GM04504 (cell line): ENCODE measurements at regions not wholly inside any gene's neighbourhood (a gene's known extent, or its start where the extent isn't known, plus 50 kb on each side); places are given as distances from the start of the nearest gene placed in this dataset.
"Not testable (repeated sequence)": the region's sequence is repeated elsewhere in the genome, so short reads cannot be mapped to it uniquely, and the experiment has no call there.

Source experiments
- DNase-seq: peaks from one replicate; pipeline ENCODE4 v3.0.0-alpha.2; 2012; ENCODE audit warnings: low read depth

DNA sequence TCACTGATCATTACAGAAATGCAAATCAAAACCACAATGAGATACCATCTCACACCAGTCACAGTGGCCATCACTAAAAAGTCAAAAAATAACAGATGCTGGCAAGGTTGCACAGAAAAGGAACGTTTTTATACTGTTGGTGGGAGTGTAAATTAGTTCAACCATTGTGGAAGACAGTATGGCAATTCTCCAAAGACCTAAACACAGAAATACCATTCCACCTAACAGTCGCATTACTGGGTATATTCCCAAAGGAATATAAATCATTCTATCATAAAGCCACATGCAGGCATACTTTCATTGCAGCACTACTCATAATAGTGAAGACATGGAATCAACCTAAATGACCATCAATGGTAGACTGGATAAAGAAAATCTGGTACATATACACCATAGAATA is 83.2 kb upstream of the ARID5B start:
- not testable (repeated sequence) for DNase-seq

DNA sequence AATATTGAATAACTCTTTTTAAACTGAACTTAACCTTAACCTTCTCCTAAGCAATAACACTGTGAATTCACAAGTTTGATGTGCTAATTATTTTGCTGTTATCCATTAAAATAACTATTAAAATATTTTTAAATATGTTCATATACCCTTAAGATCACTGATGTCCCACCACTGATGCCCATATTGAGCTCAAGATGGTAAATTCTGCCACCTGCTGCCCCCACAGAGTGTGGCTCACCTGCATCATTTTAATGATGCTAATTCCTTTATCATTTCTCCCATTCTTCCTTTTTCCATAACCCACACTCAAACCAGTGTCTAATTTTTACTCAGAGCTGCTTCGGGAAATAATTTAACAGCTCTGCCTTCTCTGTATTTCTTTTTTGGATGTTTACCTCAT is 82.3 kb upstream of the ARID5B start:
- no peak for DNase-seq

DNA sequence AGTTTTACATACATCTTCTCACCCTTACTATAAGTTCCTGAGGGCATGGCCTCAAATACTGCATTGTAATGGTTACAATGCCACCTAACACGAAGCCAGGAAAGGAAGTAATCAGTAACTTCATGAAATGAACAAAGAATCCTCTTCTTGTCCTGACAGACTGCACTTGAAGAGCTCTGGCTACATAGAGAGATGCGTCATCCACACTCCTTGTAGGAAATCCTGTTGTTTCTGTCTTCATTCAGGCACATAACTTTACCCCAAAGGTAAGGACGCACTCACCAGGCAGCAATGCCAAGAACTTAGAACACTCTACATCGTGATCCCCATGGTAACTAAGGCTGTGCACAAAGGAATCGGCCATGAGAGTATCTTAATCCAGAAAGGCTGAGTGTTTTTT is 80.3 kb upstream of the ARID5B start:
- DNase-seq: no peak

DNA sequence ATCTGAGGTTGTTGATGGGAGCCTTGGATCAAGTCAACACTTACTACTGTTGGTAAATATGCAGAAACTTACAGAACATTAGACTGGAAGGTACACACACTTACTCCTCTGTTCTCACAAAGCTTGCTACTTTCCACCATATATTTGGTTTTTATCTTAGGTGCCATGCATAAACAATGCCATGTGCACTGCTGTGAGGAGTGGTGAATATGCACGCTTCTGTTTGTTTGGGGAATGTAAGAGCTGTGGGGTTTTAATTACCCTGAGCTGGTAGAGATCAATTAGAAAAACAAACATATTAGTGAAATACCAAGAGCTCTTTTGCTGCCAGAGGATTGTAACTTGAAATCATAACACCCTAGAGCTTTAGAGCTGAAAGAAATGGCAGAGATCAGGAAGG is 79.8 kb upstream of the ARID5B start:
- DNase-seq: no peak

DNA sequence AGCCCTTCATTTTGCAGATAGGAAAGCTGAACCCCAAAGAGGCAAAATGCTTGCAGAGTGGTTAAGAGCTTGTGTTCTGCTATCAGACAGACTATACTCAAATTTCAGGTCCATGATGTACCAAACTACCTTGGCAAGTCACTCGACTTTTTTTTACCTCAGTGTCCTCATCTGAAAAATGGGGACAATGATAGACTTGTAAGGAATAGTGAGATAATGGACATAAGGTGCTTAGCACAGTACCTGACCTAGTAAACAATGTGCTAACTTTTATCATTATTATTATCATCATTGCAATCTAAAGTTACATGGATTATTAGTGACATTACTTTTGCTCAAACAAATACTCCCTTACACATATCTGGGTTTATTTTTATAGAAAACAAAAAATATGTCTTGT is 79.4 kb upstream of the ARID5B start:
- no peak for DNase-seq

DNA sequence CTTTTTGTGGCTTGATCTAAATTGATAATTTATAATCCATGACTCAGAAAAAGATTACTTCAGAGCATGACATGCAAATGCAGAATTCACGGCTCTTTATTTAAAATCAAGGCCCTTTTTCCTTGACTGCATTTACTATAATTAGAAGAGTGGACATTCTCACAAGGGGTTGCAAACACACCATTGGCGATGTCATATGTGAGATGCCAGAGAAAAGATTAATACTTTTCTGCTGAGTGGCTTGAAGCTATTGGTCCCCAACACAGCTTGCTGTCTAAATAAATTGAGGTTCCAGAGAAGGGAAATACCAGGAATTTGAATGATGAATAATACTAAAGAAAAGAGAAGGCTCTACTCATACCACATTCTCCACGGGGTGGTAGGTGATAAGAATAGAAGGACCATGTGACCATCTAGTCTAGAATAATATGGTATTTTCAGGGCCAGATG is 78.7 kb upstream of the ARID5B start:
- DNase-seq: no peak

DNA sequence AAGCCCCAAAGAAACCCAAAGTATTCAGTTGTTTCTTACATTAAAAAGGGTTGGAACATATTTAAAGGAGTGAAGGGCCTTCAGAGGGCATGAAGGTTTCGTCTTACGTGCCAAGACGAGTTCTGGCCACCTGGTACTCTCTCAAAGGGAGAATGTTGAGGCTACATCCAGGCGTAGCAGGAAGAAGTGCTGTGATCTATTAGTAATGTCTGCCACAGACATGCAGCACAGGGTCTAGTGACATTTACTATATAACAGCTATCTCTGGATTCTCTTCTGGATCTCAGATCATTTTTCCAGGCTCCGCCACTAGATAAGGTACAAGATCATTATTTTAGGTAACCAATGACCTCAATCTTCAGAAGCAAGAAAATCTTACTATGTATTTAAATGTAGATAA is 76.5 kb upstream of the ARID5B start:
- DNase-seq: no peak

DNA sequence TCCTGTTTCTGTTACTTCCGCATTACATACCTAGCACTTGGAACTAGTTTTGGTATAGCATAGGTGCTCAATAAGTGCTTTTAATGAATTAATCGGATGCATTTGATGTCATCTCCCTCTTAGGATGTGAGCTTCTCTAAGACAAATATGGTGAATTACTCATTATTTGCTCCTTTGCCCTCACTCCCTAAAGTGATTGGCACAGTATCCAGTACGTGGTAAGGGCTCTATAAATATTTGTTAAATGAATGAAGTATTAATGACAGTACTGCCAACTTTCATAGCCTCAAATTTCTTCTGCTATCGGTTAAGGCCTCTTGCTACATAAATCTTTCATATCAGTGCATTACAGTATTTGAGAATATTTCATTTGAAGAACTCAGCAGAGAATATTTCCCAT is 75.9 kb upstream of the ARID5B start:
- DNase-seq: no peak

DNA sequence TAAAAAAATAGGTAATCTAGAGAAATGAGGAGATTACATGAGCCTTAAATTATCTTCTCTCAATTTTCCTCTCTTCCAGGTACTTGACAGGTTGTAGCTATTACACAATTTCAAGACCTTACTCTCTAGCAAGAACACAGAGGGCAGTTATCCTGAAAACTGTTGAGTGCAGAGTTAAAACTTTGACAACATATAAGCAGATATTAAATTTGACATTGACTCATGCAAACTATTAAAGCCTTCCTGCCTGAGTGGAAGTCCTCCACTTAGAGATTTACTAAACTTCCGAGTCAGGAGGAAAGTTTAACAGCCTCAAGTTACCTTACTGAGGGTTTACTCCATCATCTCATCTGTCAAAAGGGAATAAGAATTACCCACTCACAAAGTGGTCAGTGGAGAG is 73.5 kb upstream of the ARID5B start:
- DNase-seq: no peak

DNA sequence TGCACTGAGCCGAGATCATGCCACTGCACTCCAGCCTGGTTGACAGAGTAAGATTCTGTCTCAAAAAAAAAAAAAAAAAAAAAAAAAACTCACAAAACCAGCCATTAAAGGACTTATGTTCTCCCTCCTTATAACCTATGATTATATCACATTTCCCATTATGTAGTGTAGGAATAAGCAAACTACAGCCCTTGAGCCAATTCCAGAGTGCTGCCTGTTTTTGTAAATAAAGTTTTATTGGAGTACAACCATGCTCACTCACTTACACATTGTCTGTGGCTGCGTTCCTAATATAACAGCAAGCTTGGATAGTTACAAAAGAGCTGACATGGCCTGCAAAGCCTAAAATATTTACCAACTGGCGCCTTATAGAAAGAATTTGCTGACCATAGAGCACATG is 72.7 kb upstream of the ARID5B start:
- DNase-seq: no peak

DNA sequence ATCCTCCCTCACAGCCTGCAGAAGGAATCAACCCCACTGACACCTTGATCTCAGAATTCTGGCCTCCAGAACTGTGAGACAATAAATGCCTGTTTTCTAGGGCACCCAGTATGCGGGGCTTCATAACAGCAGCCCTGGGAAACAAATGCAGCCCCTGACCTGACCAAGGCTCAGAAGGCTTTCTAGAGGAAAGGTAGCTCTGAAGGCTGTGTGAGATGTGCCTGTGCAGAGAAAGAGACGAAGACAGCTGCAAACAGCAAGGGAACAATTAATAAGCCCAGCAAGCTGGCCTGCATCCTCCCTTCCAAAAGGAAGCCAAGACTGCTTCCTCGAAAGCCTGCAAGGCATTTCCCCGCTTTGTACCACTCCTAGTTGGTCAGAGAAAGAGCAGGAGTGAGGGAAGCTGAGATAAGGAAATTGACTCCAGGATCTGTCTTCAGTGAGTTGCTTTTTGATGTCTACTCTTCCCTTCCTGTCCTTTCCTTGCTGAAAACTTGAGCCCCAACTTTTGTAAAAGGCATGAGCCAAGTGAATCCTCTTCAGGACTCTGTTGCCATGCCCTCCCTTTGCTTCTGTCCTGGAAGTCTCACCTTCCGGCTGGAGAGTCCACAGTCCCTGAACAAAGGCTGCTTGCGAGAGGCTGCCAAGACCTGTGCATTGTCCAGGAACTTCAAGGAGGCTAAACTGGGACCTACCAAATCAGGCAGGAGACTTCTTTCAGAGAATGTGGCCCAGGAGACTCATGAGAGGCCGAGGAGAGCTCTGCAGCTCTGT is 71.2 kb upstream of the ARID5B start:
- DNase-seq: no peak

DNA sequence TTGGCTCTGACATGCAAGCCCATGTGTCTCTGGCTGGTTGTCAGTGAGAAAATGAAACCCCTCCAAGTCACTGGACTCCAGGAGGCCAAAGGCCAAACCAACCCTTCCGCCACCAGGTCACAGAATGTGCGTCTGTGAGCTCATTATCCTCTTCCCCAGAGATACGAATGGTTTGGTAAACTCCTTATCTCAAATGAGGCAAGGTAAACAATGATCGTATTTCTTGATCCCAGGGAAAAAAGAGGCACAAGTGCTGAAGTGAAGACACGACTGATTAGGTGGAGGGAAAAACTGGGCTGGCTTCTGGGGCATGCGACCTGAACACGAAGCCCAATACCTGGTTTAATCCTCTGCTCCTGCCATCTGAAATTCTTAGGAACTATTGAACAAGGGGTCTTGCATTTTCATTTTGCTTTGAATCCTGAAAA is 70.6 kb upstream of the ARID5B start:
- no peak for DNase-seq

DNA sequence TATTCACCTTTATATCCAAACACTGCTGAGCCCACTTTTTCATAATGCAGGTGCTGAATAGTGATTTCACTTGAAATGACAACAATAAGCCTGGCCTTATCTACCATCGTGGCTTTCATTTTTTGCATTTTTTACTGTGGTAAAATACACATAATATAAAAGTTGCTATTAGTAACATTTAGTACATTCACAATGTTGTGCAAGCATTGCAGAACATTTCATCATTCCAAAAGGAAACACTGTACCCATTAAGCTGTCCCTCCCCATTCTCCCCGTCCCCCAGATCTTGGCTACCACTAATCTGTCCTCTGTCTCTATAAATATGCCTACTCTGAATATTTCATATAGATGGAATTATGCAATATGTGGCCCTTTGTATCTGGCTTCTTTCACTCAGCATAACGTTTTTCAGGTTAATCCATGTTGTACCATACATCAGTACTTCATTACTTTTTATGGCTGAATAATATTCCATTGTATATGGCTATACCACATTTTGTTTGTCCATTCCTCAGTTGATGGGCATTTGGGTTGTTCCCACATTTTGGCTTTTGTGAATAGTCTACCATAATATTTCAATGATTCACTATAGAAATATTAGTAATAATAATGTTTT is 68.5 kb upstream of the ARID5B start:
- DNase-seq: no peak

DNA sequence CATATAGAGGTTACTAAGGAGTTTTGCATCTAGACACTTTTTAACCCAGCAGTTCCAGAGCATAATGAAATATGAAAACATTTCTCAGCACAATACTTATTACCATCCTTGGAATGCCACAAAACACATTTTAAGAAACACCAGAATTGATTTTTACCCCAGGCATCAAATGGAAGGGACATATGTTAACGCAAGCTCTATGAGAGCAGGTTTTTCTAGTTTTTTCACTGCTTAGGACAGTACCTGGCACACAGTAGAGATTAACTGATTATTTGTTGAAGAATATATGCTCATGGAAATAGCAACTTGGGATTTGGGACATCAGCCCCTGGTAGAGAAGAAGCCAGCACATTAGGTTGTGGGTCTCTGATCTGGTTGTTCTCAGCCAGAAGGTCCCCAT is 67.0 kb upstream of the ARID5B start:
- no peak for DNase-seq

DNA sequence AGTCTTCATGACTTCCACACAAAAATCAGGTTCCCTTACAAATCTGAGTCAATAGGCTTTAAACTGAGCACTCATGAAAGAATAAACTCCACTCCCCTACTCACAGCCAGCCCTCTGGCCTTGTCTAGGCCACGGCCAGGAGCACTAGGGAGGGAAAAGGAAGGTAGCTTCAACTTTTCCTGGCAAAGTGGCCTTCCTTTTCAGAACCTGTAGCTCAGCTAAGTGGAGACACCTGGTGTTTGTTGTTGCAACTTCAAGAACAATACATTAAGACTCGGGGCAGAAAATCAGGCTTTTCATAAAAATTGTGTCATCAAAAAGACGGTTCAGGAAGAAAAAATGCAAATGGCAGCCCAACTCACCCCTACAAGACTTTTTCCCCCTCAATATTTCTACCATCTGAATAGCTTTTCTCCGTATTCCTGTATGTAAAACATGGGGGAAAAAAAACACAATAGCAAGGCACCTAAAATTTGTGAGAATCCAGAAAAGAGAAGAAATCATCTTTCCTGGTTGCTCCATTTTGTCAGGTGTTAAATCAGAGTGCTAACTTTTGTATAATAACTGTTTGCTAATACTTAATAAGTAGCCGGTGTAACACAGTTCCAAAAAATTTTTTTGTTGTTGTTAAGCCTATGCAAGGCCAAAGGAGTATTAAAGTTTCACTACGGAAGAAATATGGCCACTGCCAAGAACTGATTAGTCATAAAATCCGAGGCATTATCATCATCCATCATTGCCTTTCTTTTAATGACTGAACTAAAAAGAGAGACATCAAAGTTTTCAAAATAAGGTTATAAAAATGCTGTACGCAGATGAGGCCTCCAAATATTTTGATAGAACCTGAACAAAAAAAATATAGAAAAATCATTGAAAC is 66.2 kb upstream of the ARID5B start:
- DNase-seq: peak; percentile 66

DNA sequence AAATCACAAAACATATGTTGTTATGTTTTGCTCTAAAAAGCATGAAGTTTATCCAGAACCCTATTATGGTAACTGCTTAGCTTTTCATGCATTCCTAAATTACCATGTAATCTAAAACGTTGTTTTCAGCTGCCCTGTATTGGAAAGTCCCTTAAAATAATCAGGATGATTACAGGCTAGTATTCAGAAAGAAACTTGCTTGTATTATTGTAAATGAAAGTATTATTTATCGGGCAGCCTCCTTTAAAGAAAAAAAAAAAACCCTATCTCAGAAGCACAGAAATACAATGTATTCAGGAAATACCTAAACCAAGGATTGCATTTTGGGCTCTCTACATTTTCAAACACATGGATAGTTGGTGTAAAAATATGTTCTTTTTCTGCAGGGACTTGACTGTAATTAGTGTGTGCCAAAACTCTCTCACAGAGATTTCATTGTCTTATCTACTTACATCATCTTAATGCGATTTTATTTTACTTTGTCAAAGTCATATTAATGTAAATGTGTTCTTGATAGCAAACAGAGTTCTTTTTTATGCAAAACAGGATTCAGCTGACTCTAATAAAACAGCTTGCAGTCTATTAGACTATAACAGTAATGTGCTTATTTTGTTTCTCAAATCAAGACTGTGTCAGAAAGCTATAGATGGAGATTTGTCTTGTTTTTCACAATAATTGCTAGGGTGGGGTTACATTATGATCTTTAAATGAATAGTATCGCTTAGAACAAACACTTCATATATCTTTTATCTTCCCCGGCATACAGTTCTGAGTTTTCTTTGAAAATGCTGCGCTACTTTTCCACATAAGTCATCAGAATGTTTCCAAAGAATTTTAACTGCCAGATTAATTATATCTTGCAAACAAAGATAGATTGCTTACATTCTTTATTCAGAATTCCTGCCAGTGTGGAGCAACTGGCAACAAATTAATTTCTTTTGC is 65.3 kb upstream of the ARID5B start:
- DNase-seq: no peak

DNA sequence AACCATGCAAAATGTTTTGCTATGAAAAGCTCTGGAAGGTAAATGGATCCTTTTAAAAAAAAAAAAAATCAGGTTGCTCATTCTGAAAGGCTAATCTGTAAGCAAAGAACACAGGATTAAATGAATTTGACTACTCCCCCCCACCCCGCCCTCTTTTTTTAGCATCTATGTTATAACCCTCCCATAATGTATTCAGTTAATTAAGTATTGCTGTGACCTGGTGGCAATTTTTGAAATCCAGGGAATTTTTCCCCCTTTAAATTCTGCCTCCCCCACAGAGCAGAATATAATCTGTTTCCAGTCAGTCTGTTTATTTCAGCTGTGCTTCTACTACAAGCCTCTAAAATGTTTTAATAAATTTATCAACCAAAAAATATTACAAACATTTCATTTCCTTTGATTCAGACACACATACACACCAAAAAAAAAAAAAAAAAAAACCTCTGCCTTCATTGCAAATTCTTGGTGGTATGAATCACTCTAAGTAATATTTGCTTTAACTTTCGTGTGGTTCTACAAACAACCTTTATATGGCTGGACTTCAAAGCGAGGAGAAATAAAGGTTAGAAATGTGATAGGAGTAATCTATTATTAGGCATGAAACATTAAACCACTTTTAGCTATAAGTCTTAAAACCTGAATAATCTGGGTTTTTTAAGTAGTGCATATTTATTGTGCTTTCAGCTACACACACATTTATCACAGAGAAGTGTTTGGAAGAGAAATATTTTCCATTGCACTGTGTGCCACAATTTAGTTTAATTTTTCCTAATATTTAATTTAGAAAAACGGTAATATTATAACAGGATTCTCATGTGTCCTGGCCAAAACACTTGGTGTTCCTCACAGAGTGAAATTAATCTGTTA is 64.4 kb upstream of the ARID5B start:
- no peak for DNase-seq

DNA sequence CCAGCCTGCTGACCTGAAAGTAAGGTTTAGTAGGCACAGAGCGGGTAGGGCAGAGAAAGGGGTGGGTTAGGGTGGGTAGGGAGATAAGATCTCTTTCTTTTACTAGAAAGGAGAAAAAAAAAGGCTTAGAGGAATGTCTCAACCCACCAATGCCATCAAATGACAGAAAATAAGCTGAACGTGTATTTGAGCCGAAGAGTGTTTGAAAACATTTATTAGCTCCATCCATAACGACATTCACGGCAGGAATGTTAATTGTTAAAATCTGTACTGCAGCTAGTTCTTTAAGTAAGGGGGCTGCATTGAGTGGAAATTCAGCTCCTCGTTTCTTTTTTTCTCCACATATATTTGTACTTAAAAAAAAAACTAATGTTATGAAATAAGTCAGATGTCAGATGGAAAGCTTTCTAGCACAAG is 63.7 kb upstream of the ARID5B start:
- DNase-seq: no peak

DNA sequence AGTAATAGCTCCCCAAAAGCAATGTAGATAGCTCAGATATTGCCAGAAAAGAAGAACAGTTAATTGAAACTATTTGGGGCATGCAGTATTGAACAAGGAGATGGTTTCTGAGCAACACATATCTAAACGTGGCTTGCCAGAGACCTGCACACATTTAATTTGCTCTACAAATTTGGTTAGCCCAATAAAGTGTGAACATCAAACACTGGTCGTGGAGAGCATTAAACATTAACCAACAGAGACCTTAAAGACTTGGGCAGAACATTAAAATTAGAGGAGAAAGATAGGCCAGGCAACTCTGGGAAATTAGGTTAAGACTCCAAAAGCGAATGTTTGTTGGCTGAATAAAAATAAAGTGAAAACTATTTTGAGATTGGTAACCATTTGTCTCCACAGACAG is 61.6 kb upstream of the ARID5B start:
- DNase-seq: no peak

DNA sequence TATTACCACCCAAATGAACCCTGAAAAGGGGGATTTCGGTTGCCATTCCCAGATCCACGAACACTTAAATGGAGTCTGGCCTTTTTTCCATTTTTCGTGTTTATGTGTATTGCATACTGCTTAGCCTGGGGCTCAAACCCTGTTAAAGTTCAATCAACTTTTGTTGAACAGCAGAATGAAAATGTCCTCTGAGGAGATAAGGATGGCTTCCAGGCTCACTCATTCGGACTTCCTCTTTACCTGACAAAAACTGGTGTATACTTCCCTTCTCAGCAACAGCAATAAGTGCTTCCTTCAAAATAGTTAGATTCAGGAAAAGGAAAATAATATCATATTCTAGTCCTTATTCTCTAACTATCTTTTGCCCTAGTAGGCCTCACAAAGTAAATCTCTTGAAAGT is 61.1 kb upstream of the ARID5B start:
- no peak for DNase-seq

DNA sequence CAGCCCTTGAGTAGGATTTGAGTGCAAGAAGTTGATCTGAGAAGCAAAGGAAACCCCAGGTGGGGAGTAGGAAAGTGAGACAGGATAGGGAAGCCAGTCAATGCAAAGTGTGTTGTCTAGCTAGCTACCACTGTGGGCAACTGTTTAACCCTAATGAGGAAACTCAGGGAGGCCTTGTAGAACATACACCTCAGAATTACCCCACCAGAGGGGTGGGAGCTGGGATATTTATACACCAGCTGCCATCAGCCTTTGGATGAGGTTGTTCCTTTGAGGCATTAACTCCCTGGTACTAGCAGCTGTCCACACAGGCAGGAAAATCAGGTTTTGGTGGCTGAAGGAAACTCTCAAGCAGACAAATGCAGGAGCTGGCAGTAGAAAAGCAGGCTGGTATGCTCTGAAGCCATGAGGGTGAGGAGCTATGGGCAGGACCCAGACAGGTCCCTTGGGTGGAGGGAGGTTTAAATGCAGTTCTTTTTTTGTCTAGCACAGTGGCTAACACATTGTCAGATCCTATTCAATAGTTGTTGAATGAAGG is 60.1 kb upstream of the ARID5B start:
- no peak for DNase-seq
